NCI-H187 treated with DMSO at 0.1 percent for 48 hours (cell line): ENCODE measurements at regions not wholly inside any gene's neighbourhood (a gene's known extent, or its start where the extent isn't known, plus 50 kb on each side); places are given as distances from the start of the nearest gene placed in this dataset.
"Not testable (repeated sequence)": the region's sequence is repeated elsewhere in the genome, so short reads cannot be mapped to it uniquely, and the experiment has no call there.

Experiments
- DNase-seq: peaks from one replicate; lab custom pipeline; 2025; lab: John Stamatoyannopoulos, UW

- DNase-seq: not testable (repeated sequence)
Measured at GRCh38 chr17:30712859-30713258, 111.6 kb downstream of the CRLF3 start.

GRCh38 chr17:30711626-30712507 is 112.6 kb downstream of the CRLF3 start:
- not testable (repeated sequence) for DNase-seq

- DNase-seq: not testable (repeated sequence)
Measured at GRCh38 chr17:30711176-30711575, 113.3 kb downstream of the CRLF3 start.

GRCh38 chr17:30710276-30711088 is 114.0 kb downstream of the CRLF3 start:
- DNase-seq: not testable (repeated sequence)

- not testable (repeated sequence) for DNase-seq
Measured at GRCh38 chr17:30709561-30710275, 114.8 kb downstream of the CRLF3 start.

- not testable (repeated sequence) for DNase-seq
Measured at GRCh38 chr17:30709096-30709495, 115.4 kb downstream of the CRLF3 start.

- peak; percentile 68 for DNase-seq
Measured at GRCh38 chr17:30708241-30709078, 116.0 kb downstream of the CRLF3 start.

GRCh38 chr17:30707724-30708240 is 116.7 kb downstream of the CRLF3 start:
- DNase-seq: not testable (repeated sequence)

- DNase-seq: not testable (repeated sequence)
Measured at GRCh38 chr17:30706461-30707335, 117.8 kb downstream of the CRLF3 start.

- not testable (repeated sequence) for DNase-seq
Measured at GRCh38 chr17:30706004-30706403, 118.5 kb downstream of the CRLF3 start.

- DNase-seq: no peak
Measured at GRCh38 chr17:30701498-30701989, 122.9 kb downstream of the CRLF3 start.

- not testable (repeated sequence) for DNase-seq
Measured at GRCh38 chr17:30700833-30701232, 123.7 kb downstream of the CRLF3 start.

- DNase-seq: peak; percentile 9
Measured at GRCh38 chr17:30697619-30698460, 126.7 kb downstream of the CRLF3 start.

GRCh38 chr17:30696234-30696633 is 128.3 kb downstream of the CRLF3 start:
- DNase-seq: no peak

GRCh38 chr17:30695265-30695811 is 129.2 kb downstream of the CRLF3 start:
- not testable (repeated sequence) for DNase-seq

GRCh38 chr17:30693772-30694171 is 130.7 kb downstream of the CRLF3 start:
- not testable (repeated sequence) for DNase-seq

GRCh38 chr17:30689266-30690000 is 135.1 kb downstream of the CRLF3 start:
- not testable (repeated sequence) for DNase-seq
